H1 (cell line): ENCODE measurements at regions not wholly inside any gene's neighbourhood (a gene's known extent, or its start where the extent isn't known, plus 50 kb on each side); places are given as distances from the start of the nearest gene placed in this dataset.

Experiments used
- CTCF ChIA-PET: fragments of 300-600 bp; sonication (Branson Sonifier 250); formaldehyde crosslinking; loops from one replicate; lab custom pipeline; 2021; ENCODE audit not compliant: partially characterized antibody; lab: Charles Lee
- POLR2A ChIA-PET: fragments of 300-600 bp; sonication (Branson Sonifier 250); formaldehyde crosslinking; loops from one replicate; lab custom pipeline; 2021; ENCODE audit warnings: inconsistent platforms; ENCODE audit not compliant: partially characterized antibody; lab: Charles Lee
- DNase-seq, 2 experiments: peaks; one replicate each; pipeline versions ENCODE4 v3.0.0 to v3.0.0-alpha.2; 2010 to 2022; ENCODE audit warnings: low spot score in 2 of 2, low read depth in 1 of 2, mixed read lengths in 1 of 2
- FAIRE-seq: peaks from 2 replicates; lab custom pipeline; 2011; peaks lifted over from hg19 to GRCh38; lab: Jason Lieb, UNC
- H2AFZ ChIP-seq: 2 replicates; pipeline ENCODE4 v1.8.1; 2012; ENCODE audit warnings: low read length, inconsistent platforms
- H2AK5ac ChIP-seq: 2 replicates; pipeline ENCODE4 v1.6.1; 2013; ENCODE audit warnings: low read depth, low read length
- H2BK120ac ChIP-seq: replicated peaks from 2 replicates; pipeline ENCODE3; 2013; ENCODE audit warnings: low read depth, low read length, inconsistent platforms
- H2BK12ac ChIP-seq: 2 replicates; pipeline ENCODE4 v1.6.1; 2013; ENCODE audit warnings: low read depth, low read length
- H2BK15ac ChIP-seq: 2 replicates; pipeline ENCODE4 v1.6.1; 2013; ENCODE audit warnings: low read length
- H2BK20ac ChIP-seq: 2 replicates; pipeline ENCODE4 v1.6.1; 2013; ENCODE audit warnings: low read length
- H2BK5ac ChIP-seq: 2 replicates; pipeline ENCODE4 v1.6.1; 2013; ENCODE audit warnings: low read depth, low read length
- H3K14ac ChIP-seq: 2 replicates; pipeline ENCODE4 v1.6.1; 2013; ENCODE audit warnings: inconsistent platforms; ENCODE audit not compliant: insufficient read length
- H3K18ac ChIP-seq: 2 replicates; pipeline ENCODE4 v1.6.1; 2013; ENCODE audit warnings: low read length; ENCODE audit errors: extremely low read depth
- H3K23ac ChIP-seq: 2 replicates; pipeline ENCODE4 v1.6.1; 2013; ENCODE audit warnings: inconsistent platforms; ENCODE audit not compliant: insufficient read length
- H3K23me2 ChIP-seq: 2 replicates; pipeline ENCODE4 v1.6.1; 2013; ENCODE audit warnings: low read depth, low read length
- H3K27ac ChIP-seq: 2 replicates; pipeline ENCODE4 v1.6.1; 2011; ENCODE audit warnings: low read depth, low read length, inconsistent platforms
- H3K27me3 ChIP-seq, 4 experiments: replicated peaks in 1 of 4; 1 replicate in 1 of 4; 2 replicates in 3 of 4; pipeline versions ENCODE4 v1.6.1 to v1.8.1; 2011 to 2013; ENCODE audit warnings: low read length in 3 of 4, mild to moderate bottlenecking in 3 of 4, inconsistent platforms in 2 of 4, mixed read lengths in 2 of 4, moderate library complexity in 1 of 4; ENCODE audit not compliant: control insufficient read depth in 3 of 4, insufficient read depth in 3 of 4; ENCODE audit errors: extremely low read depth in 1 of 4
- H3K36me3 ChIP-seq, 4 experiments: 2 replicates each; pipeline versions ENCODE4 v1.6.1 to v1.8.1; 2011 to 2013; ENCODE audit warnings: mild to moderate bottlenecking in 4 of 4, low read length in 3 of 4, moderate library complexity in 2 of 4, control low read depth in 1 of 4, inconsistent platforms in 1 of 4; ENCODE audit not compliant: insufficient read depth in 4 of 4, control insufficient read depth in 2 of 4
- H3K4ac ChIP-seq: replicated peaks from 2 replicates; pipeline ENCODE3; 2013; ENCODE audit warnings: low read length, low read depth, mixed read lengths, inconsistent platforms; ENCODE audit not compliant: insufficient read length
- H3K4me1 ChIP-seq, 4 experiments: replicated peaks in 1 of 4; 1 replicate in 1 of 4; 2 replicates in 3 of 4; pipeline versions ENCODE4 v1.6.1 to v1.8.1; 2011 to 2013; ENCODE audit warnings: low read length in 3 of 4, inconsistent platforms in 2 of 4, mixed read lengths in 1 of 4; ENCODE audit not compliant: insufficient read depth in 4 of 4, control insufficient read depth in 3 of 4
- H3K4me2 ChIP-seq, 2 experiments: 2 replicates each; pipeline versions ENCODE4 v1.6.1 to v1.8.1; 2011 to 2013; ENCODE audit warnings: low read depth in 2 of 2, low read length in 2 of 2, control low read depth in 1 of 2, inconsistent platforms in 1 of 2, mild to moderate bottlenecking in 1 of 2; ENCODE audit not compliant: insufficient read depth in 1 of 2
- H3K4me3 ChIP-seq, 4 experiments: fragments of 200-600, 300-600 bp in 1 of 4; sonication (generic), shearing (Covaris generic), sonication (Bioruptor Twin) in 1 of 4; 2 replicates each; pipeline versions ENCODE4 v1.5.1 to v1.8.1; 2011 to 2016; ENCODE audit warnings: low read length in 4 of 4, low read depth in 3 of 4, control low read depth in 2 of 4, inconsistent platforms in 2 of 4, mild to moderate bottlenecking in 2 of 4, mixed read lengths in 1 of 4, moderate library complexity in 1 of 4; ENCODE audit not compliant: insufficient read depth in 2 of 4; ENCODE audit errors: extremely low read depth in 1 of 4
- H3K56ac ChIP-seq: replicated peaks from 2 replicates; pipeline ENCODE3; 2013; ENCODE audit warnings: low read depth, mild to moderate bottlenecking, mixed read lengths, low read length, inconsistent platforms; ENCODE audit not compliant: insufficient read length
- H3K79me1 ChIP-seq: 2 replicates; pipeline ENCODE4 v1.6.1; 2013; ENCODE audit warnings: low read depth, low read length, control low read depth
- H3K79me2 ChIP-seq, 2 experiments: 2 replicates each; pipeline versions ENCODE4 v1.6.1 to v1.8.1; 2012 to 2013; ENCODE audit warnings: low read length in 2 of 2, mild to moderate bottlenecking in 2 of 2, inconsistent platforms in 1 of 2; ENCODE audit not compliant: insufficient read depth in 2 of 2, control insufficient read depth in 1 of 2
- H3K9ac ChIP-seq, 4 experiments: replicated peaks in 1 of 4; 1 replicate in 1 of 4; 2 replicates in 3 of 4; pipeline versions ENCODE4 v1.6.1 to v1.8.1; 2011 to 2013; ENCODE audit warnings: low read depth in 3 of 4, low read length in 3 of 4, control low read depth in 2 of 4, mild to moderate bottlenecking in 2 of 4, moderate library complexity in 2 of 4, inconsistent platforms in 1 of 4; ENCODE audit errors: extremely low read depth in 1 of 4
- H3K9me3 ChIP-seq, 2 experiments: 2 replicates each; pipeline versions ENCODE4 v1.6.1 to v1.8.1; 2012 to 2013; ENCODE audit warnings: mild to moderate bottlenecking in 2 of 2, moderate library complexity in 2 of 2, control low read depth in 1 of 2, inconsistent platforms in 1 of 2, low read depth in 1 of 2, low read length in 1 of 2, mixed read lengths in 1 of 2; ENCODE audit not compliant: insufficient read depth in 2 of 2
- H4K20me1 ChIP-seq, 2 experiments: replicated peaks in 1 of 2; 2 replicates each; pipeline versions ENCODE3 to v1.8.1; 2011 to 2013; ENCODE audit warnings: inconsistent platforms in 2 of 2, low read length in 2 of 2, mild to moderate bottlenecking in 1 of 2; ENCODE audit not compliant: insufficient read depth in 2 of 2, control insufficient read depth in 1 of 2
- H4K5ac ChIP-seq: 2 replicates; pipeline ENCODE4 v1.6.1; 2013; ENCODE audit warnings: low read length, low read depth, mixed read lengths, inconsistent platforms; ENCODE audit not compliant: insufficient read length
- H4K8ac ChIP-seq: 2 replicates; pipeline ENCODE4 v1.8.0; 2013; ENCODE audit warnings: mild to moderate bottlenecking, moderate library complexity, low read length, inconsistent platforms; ENCODE audit not compliant: insufficient read depth; ENCODE audit errors: extremely low read depth
- H4K91ac ChIP-seq: replicated peaks from 2 replicates; pipeline ENCODE3; 2013; ENCODE audit warnings: low read length, mixed read lengths, inconsistent platforms; ENCODE audit not compliant: insufficient read length
- BRCA1 ChIP-seq: IDR thresholded peaks from 2 replicates; pipeline ENCODE4 v1.6.1; 2012; ENCODE audit warnings: low read depth, low read length, improper control_type of control experiment
- GTF2F1 ChIP-seq: IDR thresholded peaks from 2 replicates; pipeline ENCODE4 v1.6.1; 2012; ENCODE audit warnings: low read depth, low read length, improper control_type of control experiment, borderline replicate concordance
- HDAC2 ChIP-seq, 2 experiments: fragments of 300-600 bp in 1 of 2; sonication (generic) in 1 of 2; IDR thresholded peaks; 2 replicates each; pipeline ENCODE4 v1.6.1; 2011 to 2012; ENCODE audit warnings: low read depth in 2 of 2, low read length in 2 of 2, mild to moderate bottlenecking in 2 of 2, moderate library complexity in 2 of 2, borderline replicate concordance in 1 of 2, inconsistent platforms in 1 of 2
- KDM1A ChIP-seq: fragments of 200-600, 300-600 bp; sonication (generic); IDR thresholded peaks from 2 replicates; pipeline ENCODE4 v1.7.1; 2016; ENCODE audit warnings: mild to moderate bottlenecking, low read length, borderline replicate concordance
- WGBS, 2 experiments: shearing (Covaris generic) in 1 of 2; methylation state at CpG; one replicate each; pipeline versions ENCODE4 v1.1.6 to v1.1.7; 2013 to 2015; ENCODE audit warnings: low lambda C conversion rate in 2 of 2, mixed read lengths in 2 of 2, inconsistent platforms in 1 of 2, low coverage in 1 of 2, missing lambda C conversion rate in 1 of 2; ENCODE audit not compliant: insufficient replicate concordance in 2 of 2, insufficient coverage in 1 of 2, insufficient read length in 1 of 2; ENCODE audit errors: extremely low coverage in 1 of 2, missing lambda C conversion rate in 1 of 2; 5-methylcytosine and 5-hydroxymethylcytosine counted together

DNA sequence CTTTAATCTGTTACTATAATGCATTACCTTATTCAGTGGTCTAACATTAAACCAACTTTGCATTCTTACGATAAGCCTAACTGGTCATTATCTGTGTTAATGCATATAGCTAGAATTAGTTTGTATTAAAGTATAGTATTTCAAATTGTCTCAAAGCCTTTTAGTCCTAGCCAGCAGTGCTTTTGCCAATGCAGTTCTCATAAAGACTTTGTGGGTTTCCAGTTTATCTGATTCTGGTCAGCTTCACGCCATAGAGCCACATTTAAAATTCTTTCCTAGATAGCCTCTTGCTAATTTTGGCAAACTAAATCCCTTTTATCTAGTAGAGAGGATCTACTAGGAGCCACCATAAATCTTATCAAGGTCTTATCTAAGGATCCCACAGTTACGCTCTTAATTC, 78.9 kb upstream of the VASH1 start:
- TF ChIP-seq KDM1A (peak; percentile 90), BRCA1 (no peak), GTF2F1 (no peak), HDAC2 (IDR thresholded peaks at IDR 0.05; ENCODE audit: borderline replicate concordance in 1 of 2, low read depth in 2 of 2, low read length in 2 of 2) (0 out of 4 replicates have a peak, but pooled peaks of 1 of the 2 experiments have one; percentile 40)
- ChIA-PET POLR2A (interaction anchor here (0.9 kb wide), 1 partner anchor 10 kb away, joined by 3 read pairs; no protein-coding TSS in a partner anchor), CTCF (interaction anchor here (0.8 to 1.1 kb wide), 2 partner anchors 26 to 28 kb away, joined by 3 to 4 read pairs; no protein-coding TSS in a partner anchor)
- no peak overlapping the region for H3K56ac ChIP-seq
- no peaks in the 10 kb centered on the region for H4K20me1 ChIP-seq
- H3K18ac ChIP-seq, result no peak overlapping the region
- H2BK15ac ChIP-seq, result no peak overlapping the region
- no peak overlapping the region for H3K23ac ChIP-seq
- no peaks in the 10 kb centered on the region for H3K36me3 ChIP-seq
- no peak overlapping the region for H4K8ac ChIP-seq
- no peaks in the 10 kb centered on the region for H3K79me2 ChIP-seq
- no peak overlapping the region for H3K27ac ChIP-seq
- H2BK20ac ChIP-seq, result no peak overlapping the region
- no peaks in the 10 kb centered on the region for H3K23me2 ChIP-seq
- H4K5ac ChIP-seq, result no peak overlapping the region
- no peak overlapping the region for H3K4me3 ChIP-seq
- WGBS, 2 experiments, result 84% methylated on average over 3 of the region's 3 CpGs; no CpG with 5 or more reads in 1 of the 2 experiments
- no peak for DNase-seq
- no peak overlapping the region for H2BK120ac ChIP-seq
- no peak overlapping the region for H2AK5ac ChIP-seq
- no peak overlapping the region for H3K9ac ChIP-seq
- no peak overlapping the region for H3K4me2 ChIP-seq
- no peak for FAIRE-seq
- no peak overlapping the region for H3K4ac ChIP-seq
- no peak overlapping the region for H4K91ac ChIP-seq
- no peak overlapping the region for H2BK5ac ChIP-seq
- H3K9me3 ChIP-seq, result peaks cover 13 to 17% of the 10 kb centered on the region in 2 experiments; a peak in 3 of 4 replicates
- H3K4me1 ChIP-seq, result no peaks in the 10 kb centered on the region
- H2BK12ac ChIP-seq, result no peak overlapping the region
- H3K79me1 ChIP-seq, result no peaks in the 10 kb centered on the region
- H3K27me3 ChIP-seq, result no peaks in the 10 kb centered on the region
- no peak overlapping the region for H2AFZ ChIP-seq
- no peak overlapping the region for H3K14ac ChIP-seq
